Fibroblast of skin of back (primary cell): ENCODE measurements at regions not wholly inside any gene's neighbourhood (a gene's known extent, or its start where the extent isn't known, plus 50 kb on each side); places are given as distances from the start of the nearest gene placed in this dataset.

Experiments used
- DNase-seq: peaks from one replicate; pipeline ENCODE4 v3.0.0-alpha.2; 2013

DNA sequence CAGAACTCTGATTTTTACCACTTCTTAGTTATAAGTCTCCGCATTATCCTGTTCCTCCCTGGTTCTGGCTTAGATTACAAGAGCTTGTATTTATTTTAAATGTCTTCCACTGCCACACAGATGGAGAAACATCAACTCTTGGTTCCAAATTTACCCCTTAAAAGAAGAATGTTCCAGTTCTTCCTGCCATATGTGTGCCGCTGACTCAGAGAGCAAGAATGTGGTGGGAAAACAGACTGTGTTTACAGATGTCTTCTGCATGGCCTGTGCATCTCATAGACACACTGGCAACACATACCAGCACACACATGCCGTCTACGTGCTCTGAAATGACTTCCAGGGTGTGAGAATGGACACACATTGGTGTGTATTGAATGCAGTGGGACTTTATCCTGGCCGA is 383.0 kb downstream of the LRIG3 start:
- peak; percentile 95 for DNase-seq

DNA sequence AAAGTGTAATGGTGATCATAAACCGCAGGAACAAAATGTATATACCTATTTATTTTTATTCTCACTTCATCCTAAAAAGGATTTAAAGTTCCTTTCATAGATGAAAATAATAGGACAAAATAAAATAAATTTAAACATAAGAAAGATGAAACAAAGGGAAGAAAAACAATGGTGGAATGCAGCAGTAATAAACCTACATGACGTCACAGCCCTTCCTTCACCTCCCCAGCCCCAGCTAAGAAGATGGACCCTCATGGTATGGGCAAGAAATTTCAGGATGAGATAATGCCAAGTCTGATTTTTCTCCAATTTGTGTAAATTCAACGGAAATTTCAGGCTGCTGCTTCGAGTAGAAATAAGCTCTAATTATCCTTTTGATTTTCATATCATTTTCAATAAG is 381.0 kb downstream of the LRIG3 start:
- no peak for DNase-seq

DNA sequence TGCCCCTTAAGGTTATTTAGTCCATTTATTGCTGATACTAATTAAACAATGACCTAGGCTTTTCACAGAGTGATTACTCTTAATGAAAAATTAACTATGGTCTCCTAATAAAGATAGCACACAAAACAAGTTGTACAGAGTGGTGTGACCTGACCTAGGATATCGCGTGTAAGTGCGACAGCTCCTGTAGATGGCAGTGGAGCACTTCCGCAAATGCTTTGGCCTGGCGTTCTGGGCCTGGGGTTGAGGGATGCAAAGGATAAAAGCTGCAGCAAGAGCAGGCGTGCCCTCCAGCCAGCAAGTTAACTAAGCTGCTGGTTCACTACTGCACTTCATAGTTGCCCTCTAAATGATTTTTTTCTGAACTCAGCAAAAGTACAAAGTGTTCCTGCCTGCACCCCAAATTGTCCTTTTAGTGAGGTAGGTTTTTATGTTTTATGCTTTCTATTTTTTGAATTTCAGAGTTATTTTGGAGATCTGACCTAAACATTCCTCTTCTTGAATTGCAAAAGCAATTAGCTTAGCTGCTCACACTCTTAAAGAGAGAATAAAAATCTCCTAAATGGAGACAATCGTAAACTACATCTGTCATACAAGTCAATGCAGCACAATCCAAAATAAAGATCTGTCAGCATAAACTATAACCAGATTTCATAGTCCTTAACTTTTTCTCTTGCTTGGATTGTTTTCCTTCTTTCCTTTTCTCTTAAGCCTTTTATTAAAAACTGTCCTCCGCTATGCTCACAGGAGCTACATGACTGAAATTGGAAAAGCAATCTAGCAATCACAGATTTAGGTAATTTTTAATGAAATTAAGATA is 379.6 kb downstream of the LRIG3 start:
- peak; percentile 87 for DNase-seq

DNA sequence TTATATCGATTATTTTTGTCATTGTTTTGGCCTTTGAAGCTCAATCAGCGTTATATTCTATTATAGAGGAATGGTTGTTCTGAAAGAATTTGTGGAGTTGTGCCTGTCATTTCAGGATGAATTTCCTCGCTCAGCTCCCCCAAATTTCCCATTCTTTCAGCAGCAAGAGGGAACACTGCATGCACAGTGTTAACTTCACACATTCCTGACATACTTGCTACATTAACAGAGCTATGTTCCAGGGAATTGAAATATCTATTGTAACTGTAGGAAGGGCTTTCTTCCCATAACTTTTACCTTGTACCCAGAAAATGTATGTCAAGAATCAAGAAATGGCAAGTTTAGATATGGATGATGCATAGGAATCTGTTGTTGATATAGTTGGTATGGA is 379.0 kb downstream of the LRIG3 start:
- peak; percentile 73 for DNase-seq

DNA sequence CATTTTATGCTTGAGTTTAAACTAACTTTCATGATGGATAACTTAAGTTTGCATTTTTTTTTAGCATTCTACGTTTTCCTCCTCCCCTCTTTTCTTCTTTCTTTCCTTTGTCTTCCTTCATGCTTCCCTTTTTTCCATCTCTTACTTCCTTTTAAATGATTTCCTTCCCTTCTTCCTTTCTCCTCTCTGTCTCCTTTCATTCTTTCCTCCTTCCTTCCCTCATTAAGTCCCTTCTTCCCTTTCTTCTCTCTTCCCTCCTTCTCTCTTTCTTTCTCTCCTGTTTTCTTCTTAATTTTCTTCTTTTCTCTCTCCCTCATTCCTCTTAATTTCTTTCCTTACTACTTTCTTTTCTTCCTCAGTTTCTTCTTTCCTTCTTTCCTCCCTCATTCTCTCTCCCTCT is 376.0 kb downstream of the LRIG3 start:
- DNase-seq, result no peak

DNA sequence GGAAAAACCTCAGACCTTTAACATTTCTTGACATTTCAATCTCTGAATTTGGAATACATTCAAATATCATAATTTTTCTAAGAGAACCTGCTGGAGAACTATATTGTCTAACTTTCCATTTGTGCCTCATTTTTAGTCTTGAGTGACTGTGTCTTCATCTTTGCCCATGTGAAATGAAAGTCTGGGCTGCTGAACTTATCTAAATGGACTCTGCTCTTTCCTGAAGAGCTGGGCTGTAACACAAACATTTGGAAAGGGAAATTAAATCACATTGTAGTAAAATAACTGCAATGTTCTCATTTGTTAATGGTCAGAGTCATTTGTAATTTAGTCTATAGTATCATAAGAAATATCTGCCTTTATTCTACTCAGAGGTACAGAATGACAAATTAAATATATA is 373.1 kb downstream of the LRIG3 start:
- DNase-seq, result no peak

DNA sequence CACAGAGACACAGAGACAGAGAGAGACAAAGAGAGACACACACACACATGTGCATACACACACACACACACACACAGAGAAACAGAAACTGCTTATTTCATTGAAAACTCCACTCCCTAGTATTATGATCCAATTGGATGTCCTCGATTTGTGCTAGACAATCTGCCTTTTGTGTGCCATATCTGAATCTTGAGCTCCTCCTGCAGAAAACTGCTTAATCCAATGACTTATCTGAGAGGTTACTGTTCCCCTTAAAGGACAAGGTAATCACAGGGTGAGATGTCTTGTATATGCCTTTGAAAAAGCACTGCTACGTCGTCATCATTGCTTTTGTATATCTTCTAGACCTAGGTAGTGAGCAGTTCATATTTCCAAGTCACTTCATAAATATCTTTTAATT is 371.5 kb downstream of the LRIG3 start:
- DNase-seq, result no peak

DNA sequence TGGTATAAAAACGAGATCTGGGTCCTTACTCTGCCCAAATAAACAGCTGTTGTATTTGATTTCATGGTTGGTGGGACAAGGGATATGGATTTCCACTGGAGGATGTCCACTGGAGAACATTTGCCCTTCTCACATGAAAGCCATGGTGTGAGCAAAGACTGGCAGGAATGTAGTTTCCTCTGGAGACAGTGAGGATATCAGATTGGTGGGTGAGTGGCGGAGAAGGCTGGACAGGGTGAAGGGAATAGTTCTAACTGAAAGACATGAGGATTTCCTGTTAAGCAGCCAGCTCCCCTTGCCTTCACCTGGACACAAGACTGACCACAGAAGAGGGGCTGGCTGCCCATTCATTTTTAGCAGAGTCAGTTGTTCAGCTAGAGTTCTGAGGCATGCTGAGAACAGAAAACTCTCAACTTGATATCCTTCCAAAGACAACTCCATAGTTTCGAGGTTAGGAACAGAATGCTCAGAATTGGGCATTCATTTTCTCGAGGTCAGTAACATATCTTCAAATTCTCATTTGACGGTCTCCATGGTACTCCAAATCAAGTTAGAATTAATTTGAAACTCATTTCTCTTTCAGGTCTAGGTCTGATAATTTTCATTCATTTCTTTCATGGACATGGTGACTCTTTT is 365.7 kb downstream of the LRIG3 start:
- peak; percentile 28 for DNase-seq

DNA sequence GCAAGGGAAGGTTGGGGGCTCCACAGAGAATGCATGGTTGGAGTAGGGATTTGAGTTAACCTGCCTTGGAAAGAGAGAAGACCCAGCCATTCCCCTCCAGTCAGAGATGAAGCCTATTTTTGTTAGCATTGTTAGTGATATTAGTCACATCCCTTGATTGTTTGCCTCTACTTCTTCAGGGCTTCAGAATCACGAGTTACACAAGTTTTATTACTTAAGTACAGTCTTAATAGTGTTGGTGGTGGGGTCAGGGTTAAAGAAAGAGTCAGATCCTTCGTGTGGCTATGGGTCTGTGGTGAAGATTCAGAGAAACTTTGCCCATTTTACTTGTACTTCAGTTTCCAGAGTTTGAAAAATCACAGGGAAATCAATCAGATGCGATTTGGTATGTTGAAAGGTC is 363.1 kb downstream of the LRIG3 start:
- DNase-seq, result peak; percentile 84

DNA sequence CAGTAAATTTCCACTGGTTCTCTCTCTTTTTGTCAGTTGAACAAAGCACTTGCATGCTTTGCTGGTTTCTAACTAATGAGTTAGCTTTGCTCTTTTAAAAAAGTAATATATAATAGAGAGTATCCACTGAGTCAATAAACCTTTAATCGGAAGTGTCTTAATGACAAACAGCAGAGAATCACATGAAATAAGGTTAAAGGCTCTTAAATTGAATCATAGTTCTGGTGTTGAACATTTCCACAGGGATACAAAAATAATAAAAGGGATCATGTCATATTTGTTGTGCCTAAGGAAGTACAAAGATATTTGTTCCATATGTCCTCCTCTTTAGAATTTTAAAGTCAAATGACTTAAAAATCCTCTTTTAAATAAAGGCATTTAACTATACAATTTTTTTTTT is 362.6 kb downstream of the LRIG3 start:
- peak; percentile 27 for DNase-seq

DNA sequence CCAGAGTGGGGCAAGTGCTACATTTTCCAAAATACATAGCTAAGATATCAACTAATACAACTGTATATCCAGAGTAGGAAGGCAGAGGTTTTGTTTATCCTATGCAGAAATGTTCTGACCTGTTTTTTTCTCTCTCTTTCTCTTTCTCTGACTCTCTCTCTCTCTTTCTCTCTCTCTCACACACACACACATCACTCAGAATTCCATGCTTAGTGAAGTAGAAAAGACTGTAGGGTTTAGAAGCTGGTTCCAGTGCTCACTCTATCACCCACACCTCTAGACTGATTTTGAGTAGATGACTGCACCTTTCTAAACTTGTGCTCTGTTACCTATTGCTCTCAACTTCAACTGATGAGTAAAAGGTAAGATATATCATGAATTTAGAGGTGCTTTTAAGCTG is 356.7 kb downstream of the LRIG3 start:
- no peak for DNase-seq

DNA sequence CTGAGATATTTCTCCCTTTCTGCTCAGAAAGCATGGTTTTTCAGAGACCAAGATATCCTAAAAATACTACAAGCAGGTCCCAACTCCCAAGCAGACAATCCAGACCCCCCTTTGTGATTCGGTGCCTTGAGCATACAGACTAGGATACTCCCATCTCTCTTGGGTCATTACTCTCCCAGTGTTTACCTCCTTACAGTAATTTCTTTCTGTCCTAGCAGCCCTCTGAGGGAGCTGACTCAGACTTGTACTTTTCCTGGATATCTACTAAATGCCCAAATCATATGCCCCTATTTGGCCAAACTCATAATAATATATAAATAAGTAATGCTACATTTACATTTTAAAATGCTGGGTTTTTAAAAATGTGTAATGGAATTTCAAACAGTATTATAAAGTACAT is 355.6 kb downstream of the LRIG3 start:
- DNase-seq, result peak; percentile 90

DNA sequence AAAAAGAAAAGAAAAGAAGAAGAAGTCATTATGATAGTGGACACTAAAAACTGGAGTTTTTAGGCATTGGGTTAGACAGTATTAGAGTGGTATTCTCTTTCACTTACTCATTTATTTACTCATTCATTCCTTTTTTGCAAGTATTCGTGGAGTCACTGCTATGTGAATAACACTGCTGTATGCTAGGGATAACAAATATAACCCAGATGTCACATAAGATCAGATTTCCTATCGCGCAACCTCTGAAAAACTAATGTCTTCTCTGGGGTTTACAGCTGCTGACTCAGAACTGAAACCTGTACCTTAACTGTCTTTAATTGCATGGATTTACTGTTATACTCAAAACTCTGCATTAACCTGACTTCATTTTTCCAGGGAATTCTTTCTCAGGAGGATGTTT is 353.7 kb downstream of the LRIG3 start:
- DNase-seq, result peak; percentile 94

DNA sequence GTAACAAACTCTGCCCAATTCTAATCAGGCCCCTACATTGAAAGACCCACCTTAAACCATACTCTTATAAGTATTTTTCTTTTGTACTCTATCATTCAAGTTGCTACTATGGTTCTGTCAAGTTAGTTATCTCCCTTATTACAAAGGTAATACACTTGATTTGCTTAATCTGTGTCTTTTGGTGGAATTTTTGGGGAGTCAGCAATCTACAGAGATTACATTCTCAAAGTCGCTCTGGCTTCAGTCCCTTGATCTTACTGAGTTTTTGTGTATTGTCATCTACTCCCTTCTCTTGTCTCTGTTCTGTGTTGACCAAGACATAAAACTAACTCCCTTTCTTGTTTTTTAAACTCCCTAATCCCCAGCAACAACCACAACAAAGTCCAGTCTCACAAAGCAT is 353.1 kb downstream of the LRIG3 start:
- DNase-seq, result no peak

DNA sequence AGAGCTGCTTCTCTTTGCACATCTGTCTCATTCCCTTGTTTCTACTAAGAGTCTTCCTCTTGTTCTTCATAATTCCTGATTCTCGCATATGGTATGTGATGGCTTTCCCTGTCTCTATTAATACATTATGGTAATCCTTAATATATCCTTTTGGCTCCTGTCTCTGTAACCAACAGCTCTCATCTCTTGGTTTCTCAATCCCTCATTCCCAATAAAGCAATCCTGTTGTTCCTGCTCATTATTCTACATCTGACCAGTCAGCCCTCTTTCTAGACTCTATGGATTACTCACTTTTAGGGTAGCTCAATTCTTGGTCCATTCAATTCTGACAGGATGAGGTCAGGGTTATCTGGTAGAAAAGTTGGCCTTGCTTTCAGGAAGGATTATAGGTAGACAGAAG is 349.9 kb downstream of the LRIG3 start:
- no peak for DNase-seq

DNA sequence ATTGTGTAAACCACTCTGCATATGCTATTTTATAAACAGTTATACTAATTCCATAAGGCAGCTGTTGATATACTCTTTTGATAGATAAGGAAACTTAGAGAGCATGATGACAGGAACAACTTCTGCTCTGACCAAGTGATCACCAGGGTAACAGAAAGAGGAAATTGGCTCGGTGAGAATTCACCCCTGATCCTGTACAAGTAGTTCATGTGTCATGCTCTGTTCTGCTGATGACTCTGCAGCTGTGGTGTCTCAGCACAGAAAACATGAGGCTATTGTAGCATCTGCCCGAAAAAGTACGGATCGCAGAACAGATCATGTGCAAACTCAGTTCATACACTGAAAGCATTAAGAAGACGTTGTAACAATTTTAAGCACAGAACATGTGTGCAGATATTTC is 345.0 kb downstream of the LRIG3 start:
- DNase-seq, result peak; percentile 74

DNA sequence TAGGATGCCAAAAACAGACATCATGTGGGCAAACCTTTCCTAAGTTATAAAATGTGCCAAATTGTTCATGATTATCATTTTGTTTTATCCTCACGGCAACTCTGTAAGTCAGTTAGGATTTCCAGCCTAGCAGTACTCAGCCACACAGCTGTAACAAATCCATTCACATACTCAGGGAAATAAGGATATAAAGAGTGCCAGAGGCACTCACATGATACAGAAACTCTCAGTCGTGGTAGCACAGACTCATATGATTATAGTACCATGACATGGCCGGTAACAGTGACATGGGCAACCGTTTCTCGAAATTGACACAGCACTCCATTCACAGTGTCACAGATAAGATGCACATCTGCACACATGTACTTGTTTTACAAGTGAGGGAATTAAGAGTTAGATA is 344.2 kb downstream of the LRIG3 start:
- no peak for DNase-seq

DNA sequence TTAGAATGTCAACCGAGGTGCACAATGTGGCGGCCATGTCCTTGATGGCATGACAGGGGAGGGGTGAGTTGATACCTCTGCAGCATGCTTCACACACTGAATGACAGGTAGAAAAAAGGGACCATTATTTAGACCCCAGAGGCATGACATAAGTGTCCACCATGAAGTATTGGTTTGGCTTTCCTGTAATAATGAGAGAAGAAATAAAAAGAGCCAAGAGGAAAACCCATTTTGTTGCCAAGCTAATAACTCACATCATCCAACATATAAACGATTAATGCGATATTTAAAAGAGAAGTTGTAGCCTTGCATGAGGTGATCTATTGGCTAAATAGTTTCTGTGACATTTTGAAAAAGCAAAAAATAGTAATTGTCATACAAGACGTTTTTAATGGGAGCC is 343.4 kb downstream of the LRIG3 start:
- DNase-seq, result no peak

DNA sequence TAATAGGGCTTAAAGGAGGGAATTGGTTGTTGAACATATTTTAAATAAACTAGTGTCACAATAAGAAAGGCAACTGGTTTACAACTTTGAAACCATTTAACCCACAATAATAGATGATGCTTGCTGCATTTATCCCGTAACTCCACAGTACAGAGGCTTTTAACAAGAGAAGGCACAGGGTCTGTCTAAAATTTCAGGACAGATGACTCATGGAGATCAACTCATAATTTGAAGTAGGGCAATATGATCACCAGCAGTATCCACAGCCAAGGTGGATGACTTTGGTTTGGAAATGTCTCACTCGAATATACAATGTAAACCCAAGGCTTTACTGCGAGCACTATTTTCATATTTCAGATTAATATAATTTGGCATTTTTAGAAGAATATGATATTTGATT is 340.2 kb downstream of the LRIG3 start:
- DNase-seq, result no peak

DNA sequence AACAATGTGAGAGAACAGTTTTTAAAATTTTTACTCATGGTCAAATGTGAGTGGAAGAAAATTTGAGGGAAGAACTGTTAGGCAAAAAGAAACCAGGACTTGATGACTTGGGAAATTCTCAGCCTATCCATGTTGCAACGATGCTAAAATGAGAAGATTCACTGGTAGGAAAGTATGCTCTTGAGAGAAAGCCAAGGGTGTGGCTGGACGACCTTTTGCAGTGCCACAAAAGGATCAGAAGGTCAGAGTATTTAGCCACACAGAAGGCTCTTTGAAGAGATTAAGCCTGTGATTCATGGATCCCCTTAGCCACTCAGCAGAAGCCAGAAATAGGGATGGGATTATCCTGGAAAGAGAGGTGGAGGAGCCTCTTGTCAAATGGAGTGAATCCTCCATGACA is 336.8 kb downstream of the LRIG3 start:
- DNase-seq, result no peak

DNA sequence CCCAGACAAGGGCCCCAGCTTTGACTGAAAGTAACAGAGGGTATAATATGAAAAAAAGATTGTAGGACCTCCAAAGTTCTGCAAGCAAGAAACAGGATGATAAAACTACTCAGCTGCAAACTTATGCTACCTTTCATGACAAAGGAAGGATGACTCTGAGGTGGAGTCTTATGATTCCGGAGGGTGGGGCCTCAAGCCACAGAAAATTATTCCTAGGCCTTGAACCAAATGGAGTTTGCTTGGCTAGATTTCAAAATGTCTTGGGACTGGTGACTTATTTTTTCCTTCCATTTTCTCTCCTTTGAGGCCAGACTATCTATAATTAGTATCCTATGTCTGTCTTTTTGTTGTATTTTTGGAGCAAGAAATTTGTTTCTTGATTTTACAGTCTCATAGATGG is 336.4 kb downstream of the LRIG3 start:
- DNase-seq, result no peak

DNA sequence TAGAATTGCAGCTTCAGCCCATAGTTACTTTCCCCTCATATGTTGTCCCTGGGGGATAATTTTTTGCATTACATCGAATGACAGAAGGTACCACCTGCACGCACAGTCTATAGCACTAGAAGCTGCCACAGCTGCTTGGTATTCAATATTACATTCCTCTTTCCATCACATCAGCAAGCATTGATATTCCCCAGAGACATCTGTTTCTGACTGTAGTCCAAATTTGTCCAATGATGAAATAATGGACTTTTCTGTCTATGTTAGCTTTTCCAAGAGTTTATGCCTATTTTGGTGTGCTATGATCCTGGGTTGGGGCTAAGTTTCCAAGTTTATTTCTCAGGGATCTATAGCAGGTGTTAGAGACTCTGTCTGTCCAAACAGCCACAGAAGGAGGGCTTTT is 335.4 kb downstream of the LRIG3 start:
- peak; percentile 68 for DNase-seq

DNA sequence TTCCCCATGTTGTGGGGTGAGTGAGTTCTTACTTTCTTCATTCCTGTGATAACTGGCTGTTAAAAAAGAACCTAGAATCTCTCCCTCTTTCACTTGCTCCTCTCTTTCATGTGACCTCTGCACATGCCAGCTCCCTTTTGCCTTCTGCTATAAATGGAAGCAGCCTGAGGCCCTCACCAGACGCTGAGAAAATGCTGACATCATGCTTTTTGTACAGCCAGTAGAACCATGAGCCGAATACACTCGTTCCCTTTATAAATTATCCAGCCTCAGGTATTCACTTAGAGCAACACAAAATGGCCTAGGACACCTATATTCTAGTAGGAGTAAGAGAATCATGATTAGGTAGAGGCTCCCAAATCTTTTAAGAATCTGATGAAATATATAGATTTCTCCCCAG is 333.5 kb downstream of the LRIG3 start:
- no peak for DNase-seq

DNA sequence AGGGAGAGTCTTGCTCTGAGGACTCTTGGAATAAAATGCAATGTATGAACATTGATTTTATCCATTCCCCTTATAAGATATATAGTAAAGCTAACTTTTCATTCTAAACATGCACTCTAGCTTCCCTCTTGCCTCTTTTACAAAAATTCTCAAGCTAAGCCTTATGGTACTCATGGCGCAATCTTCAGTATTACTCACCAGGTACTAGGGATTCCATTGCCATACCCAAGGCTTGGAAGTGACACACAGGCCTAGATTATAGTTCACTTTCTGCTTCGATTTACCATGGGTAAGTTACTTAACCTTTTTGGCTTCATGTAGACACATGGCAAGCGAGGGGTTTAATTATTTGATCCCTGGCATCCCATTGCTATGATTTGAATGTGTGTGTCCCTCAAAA is 331.5 kb downstream of the LRIG3 start:
- DNase-seq, result peak; percentile 32
